ENCODE measurements at regions not wholly inside any gene's neighbourhood (a gene's known extent, or its start where the extent isn't known, plus 50 kb on each side); places are given as distances from the start of the nearest gene placed in this dataset.

GRCh38 chr2:226426292-226426736 lies 373.3 kb downstream of the IRS1 start:
- no peak for ATAC-seq
- Histone ChIP-seq H2AFZ (no peak overlapping the region), H3F3A (replicated peaks; ENCODE audit: low read depth) (no peaks in the 10 kb centered on the region), H3K4me1 (ENCODE audit: insufficient read depth) (peaks cover 5% of the 10 kb centered on the region; the same call in 1 of the 2 replicates), H3K36me3 (ENCODE audit: insufficient read depth) (no peaks in the 10 kb centered on the region), H3K79me2 (replicated peaks; ENCODE audit: insufficient read depth) (no peaks in the 10 kb centered on the region), H3K27ac (ENCODE audit: low read depth) (no peak overlapping the region), H3K9me2 (ENCODE audit: insufficient read depth) (peaks cover 7% of the 10 kb centered on the region; the same call in 1 of the 2 replicates), H3K4me2 (no peak overlapping the region), H4K20me1 (replicated peaks; ENCODE audit: insufficient read depth) (no peaks in the 10 kb centered on the region), H3K27me3 (ENCODE audit: insufficient read depth) (no peaks in the 10 kb centered on the region), H3K4me3 (no peak overlapping the region)
- Mint-ChIP-seq H3K27me3 (ENCODE audit: insufficient read depth, low read depth, poor library complexity) (no peaks in the 10 kb centered on the region), H3K4me3 (no peak overlapping the region), H3K4me1 (peaks cover 26% of the 10 kb centered on the region), H3K9me3 (no peaks in the 10 kb centered on the region), H3K27ac (no peak overlapping the region), H3K36me3 (ENCODE audit: low read depth) (no peaks in the 10 kb centered on the region)
- TF ChIP-seq ZNF114 (CRISPR knock-in tag; IDR thresholded peaks at IDR 0.05) (no peak), ETS1 (IDR thresholded peaks at IDR 0.05) (no peak), EZH2 (IDR thresholded peaks at IDR 0.05; ENCODE audit: low read depth, unreplicated experiment) (no peak), CTCF (conservative IDR thresholded peaks at IDR 0.05; ENCODE audit: low read depth in 2 of 2) (no peak), EZH2phosphoT487 (IDR thresholded peaks at IDR 0.05; ENCODE audit: unreplicated experiment) (no peak), JUNB (IDR thresholded peaks at IDR 0.05; ENCODE audit: unreplicated experiment) (no peak), ZNF331 (CRISPR knock-in tag; IDR thresholded peaks at IDR 0.05; ENCODE audit: low read depth) (no peak), STAT1 (IDR thresholded peaks at IDR 0.05; ENCODE audit: unreplicated experiment) (no peak), POLR2AphosphoS5 (IDR thresholded peaks at IDR 0.05; ENCODE audit: low read depth) (no peak), REST (IDR thresholded peaks at IDR 0.05; ENCODE audit: unreplicated experiment) (no peak)
- DNase-seq (ENCODE audit: low spot score): no peak
